ENCODE measurements at regions not wholly inside any gene's neighbourhood (a gene's known extent, or its start where the extent isn't known, plus 50 kb on each side); places are given as distances from the start of the nearest gene placed in this dataset.
"Not testable (repeated sequence)": the region's sequence is repeated elsewhere in the genome, so short reads cannot be mapped to it uniquely, and the experiment has no call there.

- H3K4me2 ChIP-seq (ENCODE audit: extremely low read depth, insufficient read depth, low read length), result no peak overlapping the region
- no peak overlapping the region for H3K27ac ChIP-seq (ENCODE audit: insufficient read depth, low read length)
- H3K36me3 ChIP-seq (ENCODE audit: control insufficient read depth, insufficient read depth, low read length), result no peaks in the 10 kb centered on the region
- no peak overlapping the region for H3K9ac ChIP-seq (ENCODE audit: insufficient read depth, low read length)
- no peaks in the 10 kb centered on the region for H3K4me1 ChIP-seq (ENCODE audit: control insufficient read depth, extremely low read depth, insufficient read depth, low read length)
- DNase-seq (ENCODE audit: low read depth in 2 of 2), result no peak
- H3K27me3 ChIP-seq (ENCODE audit: control insufficient read depth, insufficient read depth, low read length), result no peaks in the 10 kb centered on the region
- H2AFZ ChIP-seq (ENCODE audit: low read length), result no peak overlapping the region
- H3K4me3 ChIP-seq (replicated peaks in 1 of 4; ENCODE audit: control extremely low read depth in 1 of 4, insufficient read depth in 1 of 4, low read depth in 3 of 4, low read length in 4 of 4), result no peak overlapping the region
- no peaks in the 10 kb centered on the region for H4K20me1 ChIP-seq (ENCODE audit: control insufficient read depth, extremely low read depth, insufficient read depth, low read length)
- H3K9me3 ChIP-seq (ENCODE audit: control insufficient read depth, insufficient read depth, low read depth, low read length), result no peaks in the 10 kb centered on the region
- no peaks in the 10 kb centered on the region for H3K79me2 ChIP-seq (ENCODE audit: control insufficient read depth, insufficient read depth, low read length)
- TF ChIP-seq CTCF (conservative IDR thresholded peaks at IDR 0.05 in 1 of 2, IDR thresholded peaks at IDR 0.05 in 1 of 2; ENCODE audit: low read depth in 1 of 2, low read length in 2 of 2) (no peak), EZH2 (IDR thresholded peaks at IDR 0.05; ENCODE audit: low read length, missing control alignments) (no peak)
Observed at GRCh38 chr3:26498271-26498670, 124.3 kb upstream of the LRRC3B start.

GRCh38 chr3:26505399-26505798 lies 117.2 kb upstream of the LRRC3B start:
- H3K9ac ChIP-seq (ENCODE audit: insufficient read depth, low read length), result no peak overlapping the region

GRCh38 chr3:26514445-26515029 lies 108.0 kb upstream of the LRRC3B start:
- not testable (repeated sequence) for H3K27me3 ChIP-seq (ENCODE audit: control insufficient read depth, insufficient read depth, low read length); DNase-seq (ENCODE audit: low read depth in 2 of 2); H4K20me1 ChIP-seq (ENCODE audit: control insufficient read depth, extremely low read depth, insufficient read depth, low read length); H2AFZ ChIP-seq (ENCODE audit: low read length); H3K4me1 ChIP-seq (ENCODE audit: control insufficient read depth, extremely low read depth, insufficient read depth, low read length); H3K36me3 ChIP-seq (ENCODE audit: control insufficient read depth, insufficient read depth, low read length); H3K9me3 ChIP-seq (ENCODE audit: control insufficient read depth, insufficient read depth, low read depth, low read length); H3K4me3 ChIP-seq (replicated peaks in 1 of 4; ENCODE audit: control extremely low read depth in 1 of 4, insufficient read depth in 1 of 4, low read depth in 3 of 4, low read length in 4 of 4); H3K27ac ChIP-seq (ENCODE audit: insufficient read depth, low read length); H3K4me2 ChIP-seq (ENCODE audit: extremely low read depth, insufficient read depth, low read length); H3K79me2 ChIP-seq (ENCODE audit: control insufficient read depth, insufficient read depth, low read length); H3K9ac ChIP-seq (ENCODE audit: insufficient read depth, low read length)

More at GRCh38 chr3:26505399-26505798, 117.2 kb upstream of the LRRC3B start:
- H2AFZ ChIP-seq (ENCODE audit: low read length), result no peak overlapping the region
- no peak for DNase-seq (ENCODE audit: low read depth in 2 of 2)
- no peak overlapping the region for H3K4me3 ChIP-seq (replicated peaks in 1 of 4; ENCODE audit: control extremely low read depth in 1 of 4, insufficient read depth in 1 of 4, low read depth in 3 of 4, low read length in 4 of 4)
- H4K20me1 ChIP-seq (ENCODE audit: control insufficient read depth, extremely low read depth, insufficient read depth, low read length), result no peaks in the 10 kb centered on the region
- no peak overlapping the region for H3K27ac ChIP-seq (ENCODE audit: insufficient read depth, low read length)
- TF ChIP-seq EZH2 (IDR thresholded peaks at IDR 0.05; ENCODE audit: low read length, missing control alignments) (no peak), CTCF (conservative IDR thresholded peaks at IDR 0.05 in 1 of 2, IDR thresholded peaks at IDR 0.05 in 1 of 2; ENCODE audit: low read depth in 1 of 2, low read length in 2 of 2) (no peak)
- H3K4me1 ChIP-seq (ENCODE audit: control insufficient read depth, extremely low read depth, insufficient read depth, low read length), result no peaks in the 10 kb centered on the region
- H3K4me2 ChIP-seq (ENCODE audit: extremely low read depth, insufficient read depth, low read length), result no peak overlapping the region
- no peaks in the 10 kb centered on the region for H3K36me3 ChIP-seq (ENCODE audit: control insufficient read depth, insufficient read depth, low read length)
- H3K27me3 ChIP-seq (ENCODE audit: control insufficient read depth, insufficient read depth, low read length), result no peaks in the 10 kb centered on the region
- no peaks in the 10 kb centered on the region for H3K79me2 ChIP-seq (ENCODE audit: control insufficient read depth, insufficient read depth, low read length)
- no peaks in the 10 kb centered on the region for H3K9me3 ChIP-seq (ENCODE audit: control insufficient read depth, insufficient read depth, low read depth, low read length)
